ENCODE measurements at regions not wholly inside any gene's neighbourhood (a gene's known extent, or its start where the extent isn't known, plus 50 kb on each side); places are given as distances from the start of the nearest gene placed in this dataset.

DNA sequence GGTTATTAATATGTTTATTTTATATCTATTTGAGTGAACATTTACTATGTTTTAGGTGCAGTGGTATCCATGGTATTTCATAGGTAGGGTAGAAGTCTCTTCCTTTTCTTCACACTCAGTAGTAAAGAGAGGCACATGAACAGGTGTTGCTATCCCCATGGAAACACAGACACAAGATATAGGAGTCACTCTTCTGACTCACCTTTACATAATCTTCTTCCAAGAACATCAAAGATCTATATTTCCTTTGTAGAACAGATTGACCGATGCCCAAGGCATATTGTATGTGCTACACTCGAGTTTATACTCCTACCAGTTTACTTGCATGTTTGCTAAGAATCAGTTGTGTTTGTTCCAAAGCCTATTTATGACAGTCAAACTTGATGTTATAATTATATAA is 1997.4 kb downstream of the C4orf33 start:
- Mint-ChIP-seq H3K36me3 (ENCODE audit: unreplicated experiment) (no peaks in the 10 kb centered on the region), H3K27me3 (ENCODE audit: unreplicated experiment) (peaks cover 4% of the 10 kb centered on the region), H3K27ac (ENCODE audit: unreplicated experiment) (no peak overlapping the region), H3K4me3 (ENCODE audit: unreplicated experiment) (no peak overlapping the region), H3K9me3 (ENCODE audit: unreplicated experiment) (no peaks in the 10 kb centered on the region), H3K4me1 (ENCODE audit: unreplicated experiment) (no peaks in the 10 kb centered on the region)
- no peak for DNase-seq (ENCODE audit: extremely low spot score, unreplicated experiment)
- TF ChIP-seq, protein P1, sequence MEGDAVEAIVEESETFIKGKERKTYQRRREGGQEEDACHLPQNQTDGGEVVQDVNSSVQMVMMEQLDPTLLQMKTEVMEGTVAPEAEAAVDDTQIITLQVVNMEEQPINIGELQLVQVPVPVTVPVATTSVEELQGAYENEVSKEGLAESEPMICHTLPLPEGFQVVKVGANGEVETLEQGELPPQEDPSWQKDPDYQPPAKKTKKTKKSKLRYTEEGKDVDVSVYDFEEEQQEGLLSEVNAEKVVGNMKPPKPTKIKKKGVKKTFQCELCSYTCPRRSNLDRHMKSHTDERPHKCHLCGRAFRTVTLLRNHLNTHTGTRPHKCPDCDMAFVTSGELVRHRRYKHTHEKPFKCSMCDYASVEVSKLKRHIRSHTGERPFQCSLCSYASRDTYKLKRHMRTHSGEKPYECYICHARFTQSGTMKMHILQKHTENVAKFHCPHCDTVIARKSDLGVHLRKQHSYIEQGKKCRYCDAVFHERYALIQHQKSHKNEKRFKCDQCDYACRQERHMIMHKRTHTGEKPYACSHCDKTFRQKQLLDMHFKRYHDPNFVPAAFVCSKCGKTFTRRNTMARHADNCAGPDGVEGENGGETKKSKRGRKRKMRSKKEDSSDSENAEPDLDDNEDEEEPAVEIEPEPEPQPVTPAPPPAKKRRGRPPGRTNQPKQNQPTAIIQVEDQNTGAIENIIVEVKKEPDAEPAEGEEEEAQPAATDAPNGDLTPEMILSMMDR (IDR thresholded peaks at IDR 0.05) = no peak

GRCh38 chr4:131098976-131099375 is 2003.0 kb downstream of the C4orf33 start:
- Mint-ChIP-seq H3K27me3 (ENCODE audit: unreplicated experiment) (peaks cover 3% of the 10 kb centered on the region), H3K27ac (ENCODE audit: unreplicated experiment) (no peak overlapping the region), H3K4me3 (ENCODE audit: unreplicated experiment) (no peak overlapping the region), H3K9me3 (ENCODE audit: unreplicated experiment) (peaks cover 5% of the 10 kb centered on the region), H3K36me3 (ENCODE audit: unreplicated experiment) (no peaks in the 10 kb centered on the region), H3K4me1 (ENCODE audit: unreplicated experiment) (no peaks in the 10 kb centered on the region)
- DNase-seq (ENCODE audit: extremely low spot score, unreplicated experiment) = no peak
- TF ChIP-seq, protein P1 (IDR thresholded peaks at IDR 0.05) = no peak

GRCh38 chr4:131113273-131113672 is 2017.3 kb downstream of the C4orf33 start:
- no peaks in the 10 kb centered on the region for H3K9me3 Mint-ChIP-seq (ENCODE audit: unreplicated experiment)

GRCh38 chr4:131113704-131114103 is 2017.8 kb downstream of the C4orf33 start:
- Mint-ChIP-seq H3K9me3 (ENCODE audit: unreplicated experiment) (no peaks in the 10 kb centered on the region), H3K27me3 (ENCODE audit: unreplicated experiment) (peaks cover 2% of the 10 kb centered on the region), H3K36me3 (ENCODE audit: unreplicated experiment) (no peaks in the 10 kb centered on the region)

More at GRCh38 chr4:131113273-131113672, 2017.3 kb downstream of the C4orf33 start:
- Mint-ChIP-seq H3K27ac (ENCODE audit: unreplicated experiment) (no peak overlapping the region), H3K27me3 (ENCODE audit: unreplicated experiment) (no peaks in the 10 kb centered on the region), H3K36me3 (ENCODE audit: unreplicated experiment) (no peaks in the 10 kb centered on the region), H3K4me1 (ENCODE audit: unreplicated experiment) (no peaks in the 10 kb centered on the region), H3K4me3 (ENCODE audit: unreplicated experiment) (no peak overlapping the region)
- no peak for DNase-seq (ENCODE audit: extremely low spot score, unreplicated experiment)
- TF ChIP-seq, protein P1 (IDR thresholded peaks at IDR 0.05) = no peak

DNA sequence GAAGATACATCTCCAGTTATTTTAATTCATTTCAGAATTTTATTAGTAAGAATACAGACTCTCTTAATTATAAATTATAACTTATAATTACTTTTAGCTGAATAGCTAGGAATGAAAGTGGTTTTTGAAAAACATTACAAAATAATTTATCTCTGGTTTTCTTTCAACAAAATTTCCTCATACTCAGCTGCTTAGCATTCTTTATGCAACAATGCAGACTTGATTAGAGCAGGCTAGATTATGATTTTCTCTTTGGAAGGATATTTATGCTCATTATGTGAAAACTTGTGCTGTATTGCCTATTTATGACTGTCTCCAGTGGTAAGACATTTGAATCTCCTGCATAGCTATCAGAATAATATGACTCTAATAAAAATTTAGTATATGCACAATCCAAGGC is 2023.7 kb downstream of the C4orf33 start:
- no peaks in the 10 kb centered on the region for H3K4me1 Mint-ChIP-seq (ENCODE audit: unreplicated experiment)
- TF ChIP-seq, protein P1 (IDR thresholded peaks at IDR 0.05) = no peak
- peaks cover 5% of the 10 kb centered on the region for H3K27me3 Mint-ChIP-seq (ENCODE audit: unreplicated experiment)
- no peaks in the 10 kb centered on the region for H3K9me3 Mint-ChIP-seq (ENCODE audit: unreplicated experiment)
- DNase-seq (ENCODE audit: extremely low spot score, unreplicated experiment) = no peak
- no peaks in the 10 kb centered on the region for H3K36me3 Mint-ChIP-seq (ENCODE audit: unreplicated experiment)
- no peak overlapping the region for H3K27ac Mint-ChIP-seq (ENCODE audit: unreplicated experiment)
- no peak overlapping the region for H3K4me3 Mint-ChIP-seq (ENCODE audit: unreplicated experiment)

More at GRCh38 chr4:131113704-131114103, 2017.8 kb downstream of the C4orf33 start:
- DNase-seq (ENCODE audit: extremely low spot score, unreplicated experiment) = no peak
- no peak overlapping the region for H3K4me3 Mint-ChIP-seq (ENCODE audit: unreplicated experiment)
- no peaks in the 10 kb centered on the region for H3K4me1 Mint-ChIP-seq (ENCODE audit: unreplicated experiment)
- H3K27ac Mint-ChIP-seq (ENCODE audit: unreplicated experiment) = no peak overlapping the region
- TF ChIP-seq, protein P1 (IDR thresholded peaks at IDR 0.05) = no peak
